Activated CD8-positive, alpha-beta memory T cell treated with anti-CD3 and anti-CD28 coated beads for 1 hour (primary cell): ENCODE measurements at regions not wholly inside any gene's neighbourhood (a gene's known extent, or its start where the extent isn't known, plus 50 kb on each side); places are given as distances from the start of the nearest gene placed in this dataset.
"Not testable (repeated sequence)": the region's sequence is repeated elsewhere in the genome, so short reads cannot be mapped to it uniquely, and the experiment has no call there.

ENCODE experiments used
- DNase-seq, 2 donors: peaks; one replicate each; pipeline ENCODE4 v3.0.0-alpha.2; 2020; ENCODE audit warnings: low read depth in 1 of 2; ENCODE audit errors: extremely low read depth in 1 of 2

DNA sequence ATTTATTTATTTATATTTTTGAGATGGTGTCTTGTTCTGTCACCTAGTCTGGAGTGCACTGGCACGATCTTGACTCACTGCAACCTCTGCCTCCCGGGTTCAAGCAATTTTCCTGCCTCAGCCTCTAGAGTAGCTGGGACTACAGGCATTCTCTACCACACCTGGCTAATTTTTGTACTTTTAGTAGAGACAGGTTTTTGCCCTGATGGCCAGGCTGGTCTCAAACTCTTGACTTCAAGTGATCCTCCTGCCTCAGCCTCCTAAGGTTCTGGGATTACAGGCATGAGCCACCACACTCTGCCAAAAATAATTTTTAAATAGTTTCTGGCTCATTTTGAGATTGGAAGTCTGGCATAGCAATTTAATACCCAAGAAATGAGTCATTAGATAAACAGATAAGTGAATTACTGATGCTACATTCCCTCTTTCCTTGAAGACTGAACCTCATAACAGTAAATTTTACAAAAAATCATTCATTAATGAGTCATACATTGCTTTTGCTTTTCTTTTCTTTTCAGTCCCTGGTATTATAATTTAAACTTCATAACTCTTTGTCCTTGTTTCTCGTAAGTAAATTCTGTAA is 881.6 kb upstream of the PIK3C3 start:
- no peak for DNase-seq

DNA sequence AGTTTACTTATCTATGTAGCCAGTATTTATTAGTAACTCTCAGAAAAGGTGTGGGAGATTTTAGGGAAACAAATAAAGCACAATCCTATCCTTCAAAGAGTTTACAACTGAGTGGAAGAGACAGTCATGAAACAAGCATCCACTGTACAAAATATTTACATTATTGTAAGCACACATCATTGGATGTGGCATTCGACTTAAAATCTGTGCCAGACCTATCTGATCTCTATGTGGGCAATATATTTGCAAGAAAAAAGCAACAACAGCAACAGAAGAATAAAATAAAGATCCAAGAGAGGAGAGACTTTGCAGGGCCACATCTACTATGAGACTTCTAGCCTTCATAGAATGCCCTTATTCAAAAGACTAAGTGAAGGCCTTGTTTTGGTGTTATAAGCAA is 882.1 kb upstream of the PIK3C3 start:
- DNase-seq = no peak

DNA sequence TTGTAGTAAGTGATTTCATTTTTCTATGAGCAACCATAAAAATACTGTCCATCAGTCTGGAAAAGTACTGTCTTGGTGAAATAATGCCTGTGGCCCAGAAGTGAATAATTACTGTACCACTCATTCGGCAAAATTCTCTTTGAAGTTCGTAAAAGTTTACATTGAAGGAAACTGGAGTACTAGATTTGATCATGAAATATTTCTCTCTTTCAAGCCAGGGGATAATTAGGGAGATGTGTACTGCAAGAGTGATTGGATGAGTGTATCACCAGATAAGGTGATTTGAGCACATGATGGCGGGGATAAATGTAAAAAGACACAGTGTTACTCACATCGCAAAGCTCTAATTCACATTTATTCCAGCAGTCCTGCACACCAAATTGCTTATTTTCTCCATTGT is 883.2 kb upstream of the PIK3C3 start:
- DNase-seq = no peak

DNA sequence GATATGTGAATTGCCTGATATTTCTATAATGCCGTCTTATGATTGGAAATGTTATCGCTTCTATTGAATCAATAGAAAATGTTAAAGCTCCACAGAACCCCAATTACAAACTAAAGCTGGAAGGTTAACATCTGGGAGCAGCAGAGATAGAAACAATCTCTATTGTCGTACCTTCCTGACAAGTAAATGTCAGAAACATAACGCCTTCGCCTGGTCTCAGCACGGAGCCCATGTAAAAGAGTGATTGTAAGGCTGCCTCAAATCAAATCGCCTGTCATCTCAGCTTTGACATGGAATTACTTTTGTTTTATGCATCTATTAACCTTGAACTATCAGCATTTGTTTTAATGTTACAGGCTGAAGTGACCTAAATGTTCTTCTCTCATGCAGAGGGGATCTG is 885.9 kb upstream of the PIK3C3 start:
- DNase-seq = no peak

DNA sequence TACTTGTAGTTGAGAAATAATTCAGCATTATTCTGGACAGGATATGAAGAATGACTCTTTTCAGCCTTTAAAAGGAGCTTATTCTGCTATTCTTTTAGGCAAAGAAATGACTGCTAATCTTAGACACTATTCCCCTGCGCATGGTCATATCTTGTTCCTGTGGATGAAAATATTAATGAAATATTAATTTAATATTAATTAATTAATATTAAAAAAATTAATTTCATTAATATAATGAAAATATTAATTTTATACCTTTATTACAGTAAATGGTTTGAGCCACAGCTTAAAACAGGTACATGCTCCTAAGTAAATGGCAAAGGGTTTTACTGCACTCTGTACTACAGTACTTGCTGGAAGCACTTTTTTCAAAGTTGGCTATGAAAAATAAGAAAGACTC is 890.1 kb upstream of the PIK3C3 start:
- DNase-seq = no peak

DNA sequence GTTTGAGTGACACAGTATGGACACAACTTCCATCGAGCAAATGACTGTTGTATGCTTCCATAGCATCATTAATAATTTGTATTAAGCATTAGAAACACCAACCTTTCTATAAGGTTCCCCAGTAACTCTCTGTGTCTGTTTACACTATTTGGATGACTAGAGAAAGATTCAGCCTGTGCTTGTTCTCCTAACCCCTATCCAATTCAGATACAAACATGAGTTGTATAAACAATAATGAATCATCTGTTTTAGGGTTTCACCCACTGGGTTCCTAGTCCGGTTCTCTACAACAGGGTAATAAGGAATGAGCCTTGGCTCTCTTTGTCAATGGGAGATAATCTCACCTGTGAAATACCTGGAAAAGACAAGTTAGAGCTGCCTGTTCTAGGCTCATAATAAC is 894.1 kb upstream of the PIK3C3 start:
- no peak for DNase-seq

DNA sequence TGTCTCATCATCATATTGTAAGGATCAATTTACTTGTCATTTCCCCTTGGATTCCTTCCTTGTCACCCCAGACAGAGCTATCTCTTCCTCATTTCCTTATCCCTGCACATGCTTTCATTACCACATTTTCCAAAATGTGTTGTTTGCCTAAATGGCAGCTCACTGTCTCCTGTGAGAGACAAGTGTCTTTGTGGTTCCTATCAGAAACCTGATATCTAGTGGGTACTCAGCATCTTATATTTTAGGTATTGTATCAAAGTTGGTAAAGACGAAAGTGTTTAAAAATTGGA is 896.0 kb upstream of the PIK3C3 start:
- no peak for DNase-seq

DNA sequence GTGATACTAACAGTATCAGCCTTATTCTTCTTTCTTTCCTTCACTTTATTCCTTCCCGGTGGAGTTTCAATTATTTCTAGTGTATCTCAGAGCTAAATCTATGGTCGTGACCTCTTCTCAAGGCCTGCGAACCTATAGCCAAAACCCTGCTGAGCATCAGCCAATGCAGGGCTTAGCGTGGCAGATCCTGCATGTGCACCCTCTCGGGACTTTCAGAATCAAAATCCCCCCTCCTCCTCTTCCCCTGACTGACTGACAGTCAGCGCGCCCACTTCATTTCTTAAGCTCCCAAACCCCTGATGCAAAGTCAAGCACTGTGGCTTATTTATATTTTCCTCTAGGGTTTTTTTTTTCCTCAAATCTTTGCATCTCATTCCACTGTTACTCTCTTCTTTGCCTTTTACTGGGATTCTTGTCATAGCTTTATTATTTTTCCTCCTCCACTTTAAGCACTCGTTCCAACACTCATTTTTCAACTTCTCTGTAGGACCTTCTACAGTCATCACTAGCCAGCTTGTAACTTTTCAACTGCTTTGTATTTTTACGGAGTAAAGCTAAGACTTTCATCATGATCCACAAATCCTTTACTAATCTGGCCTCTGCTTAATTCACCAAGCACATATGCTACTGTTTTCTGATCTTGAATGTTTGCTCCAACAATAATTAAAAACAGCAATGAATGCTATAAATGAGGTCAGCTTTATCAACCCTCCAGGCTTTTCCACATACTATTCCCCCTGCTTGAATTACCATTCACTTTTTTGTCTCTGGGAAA is 896.5 kb upstream of the PIK3C3 start:
- no peak for DNase-seq

DNA sequence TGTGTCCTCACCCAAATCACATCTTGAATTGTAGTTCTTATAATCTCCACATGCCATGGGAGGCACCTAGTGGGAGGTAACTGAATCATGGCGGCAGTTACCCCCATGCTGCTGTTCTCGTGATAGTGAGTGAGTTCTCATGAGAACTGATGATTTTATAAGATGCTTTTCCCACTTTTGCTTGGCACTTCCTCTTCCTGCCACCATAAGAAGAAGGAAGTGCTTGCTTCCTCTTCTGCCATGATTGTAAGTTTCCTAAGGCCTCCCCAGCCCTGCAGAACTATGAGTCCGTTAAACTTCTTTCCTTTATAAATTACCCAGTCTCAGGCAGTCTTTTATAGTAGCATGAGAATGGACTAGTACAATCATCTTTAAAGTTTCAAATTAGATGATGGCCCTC is 902.4 kb upstream of the PIK3C3 start:
- DNase-seq = no peak

DNA sequence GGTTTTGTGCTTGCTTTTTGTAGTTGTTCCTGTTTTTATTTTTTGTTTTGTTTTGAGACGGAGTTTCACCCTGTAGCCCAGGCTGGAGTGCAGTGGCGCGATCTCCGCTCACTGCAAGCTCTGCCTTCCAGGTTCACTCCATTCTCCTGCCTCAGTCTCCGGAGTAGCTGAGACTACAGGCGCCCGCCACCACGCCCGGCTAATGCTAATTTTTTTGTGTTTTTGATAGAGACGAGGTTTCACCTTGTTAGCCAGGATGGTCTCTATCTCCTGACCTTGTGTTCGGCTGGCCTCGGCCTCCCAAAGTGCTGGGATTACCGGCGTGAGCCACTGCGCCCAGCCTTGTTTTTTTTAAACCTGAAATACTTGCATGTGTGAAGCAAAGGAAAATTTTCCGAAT is 908.8 kb upstream of the PIK3C3 start:
- DNase-seq = not testable (repeated sequence)

DNA sequence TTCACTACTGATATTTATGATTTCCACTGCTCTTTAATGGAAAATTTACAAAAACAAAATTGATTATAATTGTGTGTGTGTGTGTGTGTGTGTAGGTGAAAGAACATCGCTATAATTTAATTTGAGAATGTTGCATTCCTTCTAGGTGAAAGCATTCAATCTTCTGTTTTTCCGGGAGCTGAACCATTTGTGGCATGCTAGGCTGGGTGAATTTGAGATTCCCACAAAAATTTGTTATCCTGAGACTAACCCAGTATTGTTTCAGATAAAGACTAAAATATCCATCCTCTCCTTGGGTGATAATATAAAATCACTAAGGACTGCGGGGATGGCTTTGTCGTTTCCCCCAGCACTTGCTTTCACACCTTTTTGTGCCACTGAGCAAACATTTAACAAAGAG is 911.2 kb upstream of the PIK3C3 start:
- no peak for DNase-seq

DNA sequence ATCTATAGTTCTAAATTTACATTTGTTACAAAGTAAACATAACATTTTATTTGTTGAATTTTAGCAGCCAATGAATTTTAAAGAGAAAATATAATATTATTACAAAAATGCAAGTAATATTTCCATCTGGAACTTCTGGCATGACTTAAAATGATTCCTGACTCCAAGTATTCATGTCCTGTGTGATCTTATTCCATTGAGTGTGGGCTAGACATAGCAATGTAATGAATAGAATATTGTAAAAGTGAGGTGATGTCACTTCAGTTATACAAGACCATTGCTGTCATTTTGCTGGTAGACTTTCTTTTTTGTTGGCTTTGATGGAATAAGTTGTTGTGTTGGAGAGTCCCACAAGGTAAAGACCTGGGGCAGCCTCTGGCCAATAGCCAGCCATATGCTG is 912.2 kb upstream of the PIK3C3 start:
- no peak for DNase-seq

DNA sequence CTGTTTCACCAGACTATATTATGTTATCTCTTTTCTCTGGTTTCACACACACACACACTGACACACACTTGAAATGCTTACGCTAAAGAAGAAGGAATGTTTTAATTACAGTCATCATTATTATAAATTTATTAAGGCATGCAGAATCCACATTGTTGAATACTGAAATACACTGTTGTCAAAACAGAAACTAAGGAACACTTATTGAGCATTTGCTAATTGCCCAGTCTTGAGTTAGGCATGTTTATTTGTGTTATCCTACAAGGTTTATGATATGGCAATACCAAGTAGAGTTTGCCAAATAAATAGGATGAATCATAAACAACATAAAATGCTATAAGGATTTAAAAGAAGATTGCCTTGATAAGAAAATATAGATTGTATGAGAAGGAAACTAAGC is 917.0 kb upstream of the PIK3C3 start:
- DNase-seq = no peak

DNA sequence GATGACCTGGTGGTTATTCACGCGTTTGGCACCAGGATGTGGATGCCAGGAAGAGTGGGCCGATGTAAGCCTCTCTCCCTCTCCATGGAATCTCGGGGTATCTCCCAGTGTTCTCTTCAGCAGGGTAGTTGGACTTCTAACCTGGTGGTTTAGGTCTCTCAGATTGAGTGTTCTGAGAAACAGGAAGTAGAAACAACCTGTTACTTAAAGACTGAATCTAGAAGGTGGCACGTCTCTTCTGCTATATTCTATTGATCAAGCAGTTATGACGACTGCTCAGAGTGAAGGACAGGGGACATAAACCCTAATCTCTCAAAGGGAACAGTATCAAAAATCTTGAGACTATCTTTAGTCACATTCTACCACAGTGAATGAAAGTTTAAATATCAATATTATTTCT is 918.7 kb upstream of the PIK3C3 start:
- DNase-seq = no peak

DNA sequence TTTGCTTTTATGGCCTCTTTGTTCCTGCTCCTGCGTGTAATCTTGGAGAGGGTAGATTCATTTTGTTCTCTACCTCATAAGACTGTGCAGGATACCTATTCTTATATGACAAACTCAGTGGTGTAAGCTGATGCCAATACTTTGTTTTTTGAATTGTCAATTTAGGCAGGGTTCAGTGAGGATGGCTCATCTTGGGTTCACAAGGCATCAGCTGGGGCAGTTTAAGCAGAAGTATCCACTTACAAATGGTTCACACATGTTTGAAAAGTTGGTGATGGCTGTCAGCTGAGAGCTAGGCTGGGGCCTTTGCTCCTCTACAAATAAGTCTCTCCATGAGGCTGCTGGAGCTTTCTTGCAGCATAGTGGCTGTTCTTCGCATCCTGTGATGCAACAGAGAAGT is 920.6 kb upstream of the PIK3C3 start:
- DNase-seq = no peak

DNA sequence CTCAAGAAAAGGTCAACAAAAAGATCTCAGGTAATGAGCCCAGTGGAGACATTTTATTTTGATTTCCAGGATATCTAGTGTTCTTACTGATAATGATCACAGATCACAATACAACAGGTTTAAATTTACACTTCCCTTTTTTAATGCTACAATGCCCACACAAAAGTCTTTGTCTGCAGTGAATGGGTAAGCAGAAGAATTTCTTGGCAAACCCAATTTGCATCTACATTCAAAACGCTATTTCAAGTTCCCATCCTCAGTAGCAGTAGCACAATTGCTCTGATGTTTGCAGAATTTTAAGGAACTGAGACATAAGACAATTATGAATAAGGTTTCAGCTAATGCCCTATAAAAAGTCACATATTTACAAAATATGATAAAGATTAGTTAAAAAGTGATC is 929.4 kb upstream of the PIK3C3 start:
- no peak for DNase-seq

DNA sequence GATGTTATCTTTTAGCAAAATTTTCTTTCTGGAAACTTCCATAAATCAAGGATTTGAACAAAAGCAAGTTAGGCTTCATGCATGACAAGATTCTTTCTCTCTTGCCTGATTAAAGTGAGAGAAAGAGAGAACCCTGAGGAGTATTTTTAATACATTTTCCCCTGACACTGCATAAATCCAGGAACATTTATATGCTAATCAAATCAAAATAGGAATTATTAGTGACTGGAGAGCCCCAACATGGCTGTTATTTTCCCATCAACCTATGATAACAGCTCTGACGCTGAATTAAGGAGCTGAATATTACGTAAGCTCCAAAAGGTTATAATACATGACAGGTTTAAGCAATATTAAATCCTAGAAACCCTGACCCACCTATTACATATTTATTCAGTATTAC is 930.2 kb upstream of the PIK3C3 start:
- no peak for DNase-seq

DNA sequence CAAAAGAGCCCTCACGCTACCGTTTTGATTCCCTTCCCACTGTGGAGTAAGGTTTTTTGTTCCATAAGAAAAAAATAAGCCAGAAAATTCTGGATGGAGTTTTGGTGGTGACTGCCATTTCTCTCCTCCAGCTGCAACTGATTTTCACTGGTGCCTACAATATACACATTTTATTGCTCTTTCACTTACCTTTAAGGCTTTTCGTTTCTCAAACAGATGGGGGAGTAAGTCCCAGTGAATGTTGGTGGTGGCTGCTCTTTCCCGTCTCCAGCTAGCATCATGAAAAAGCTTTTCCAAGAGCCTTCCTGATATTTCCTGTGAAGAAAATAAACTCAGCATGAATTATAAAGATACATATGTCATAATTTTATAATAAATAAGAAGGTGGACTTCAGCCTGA is 932.5 kb upstream of the PIK3C3 start:
- DNase-seq = no peak

DNA sequence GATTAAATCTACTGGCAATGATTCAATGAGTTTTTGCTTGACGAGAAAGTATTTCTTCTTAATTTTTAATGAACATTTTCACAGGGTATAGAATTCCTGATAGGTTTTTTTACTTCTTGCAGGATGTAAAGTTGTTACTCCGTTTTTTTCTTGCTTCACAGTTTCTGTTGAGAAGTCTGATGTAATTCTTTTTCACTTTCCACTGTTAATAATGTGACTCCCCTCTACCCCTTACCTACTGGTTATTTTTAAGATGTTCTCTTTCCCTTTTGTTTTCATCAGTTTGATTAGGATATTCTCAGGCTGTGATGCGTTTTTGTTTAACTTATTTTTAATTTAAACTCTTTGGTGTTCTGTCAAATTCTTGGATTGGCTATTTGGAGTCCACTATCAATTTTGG is 933.9 kb upstream of the PIK3C3 start:
- no peak for DNase-seq

DNA sequence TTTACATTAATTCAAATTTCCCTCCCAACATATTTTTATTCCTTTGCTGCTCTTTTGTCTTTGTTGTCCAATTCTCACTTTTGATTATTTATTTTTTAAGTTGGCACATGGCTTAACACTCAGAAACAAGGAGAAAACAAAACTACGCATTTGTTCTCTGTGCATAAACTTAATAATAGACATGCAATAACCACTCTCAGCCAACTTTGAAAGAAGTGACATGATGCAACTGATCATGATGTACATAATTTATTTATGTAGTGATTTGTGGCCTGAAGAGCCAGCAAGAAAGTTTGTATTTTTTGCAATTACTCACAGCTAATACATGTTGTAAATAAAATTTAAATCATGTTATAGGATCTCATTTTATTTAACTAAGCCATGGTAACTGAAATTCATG is 942.8 kb upstream of the PIK3C3 start:
- no peak for DNase-seq

DNA sequence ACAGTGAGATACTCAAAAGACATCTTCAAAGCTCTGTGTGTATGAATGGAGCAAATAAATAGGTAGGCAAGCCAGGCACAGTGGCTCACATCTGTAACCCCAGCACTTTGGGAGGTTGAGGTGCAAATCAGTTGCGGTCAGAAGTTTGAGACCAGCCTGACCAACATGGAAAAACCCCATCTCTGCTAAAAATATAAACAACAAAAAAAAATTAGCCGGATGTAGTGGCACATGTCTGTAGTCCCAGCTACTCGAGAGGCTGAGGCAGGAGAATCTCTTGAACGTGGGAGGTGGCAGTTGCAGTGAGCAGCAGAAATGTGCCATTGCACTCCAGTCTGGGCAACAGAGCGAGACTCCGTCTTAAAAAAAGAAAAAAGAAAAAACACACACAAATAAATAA is 945.1 kb upstream of the PIK3C3 start:
- DNase-seq = no peak

DNA sequence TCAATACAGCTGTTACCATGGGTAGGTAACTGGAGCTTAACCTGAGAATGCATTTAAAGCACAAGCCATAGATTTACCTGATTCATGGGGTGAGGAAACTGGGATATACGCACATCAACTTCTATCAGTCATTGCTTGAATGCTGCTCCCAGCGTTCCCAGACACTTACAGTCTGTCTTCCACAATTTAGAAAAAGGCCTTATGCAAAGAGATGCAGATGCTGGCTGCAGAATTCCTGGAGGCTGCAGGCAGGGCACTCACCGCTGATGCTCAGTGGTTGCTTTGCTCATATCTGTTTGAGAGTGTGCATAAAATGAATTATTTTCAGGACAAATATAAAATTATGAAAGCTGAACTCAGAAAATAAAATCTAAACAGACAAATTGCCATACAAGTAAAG is 950.7 kb upstream of the PIK3C3 start:
- DNase-seq = no peak

DNA sequence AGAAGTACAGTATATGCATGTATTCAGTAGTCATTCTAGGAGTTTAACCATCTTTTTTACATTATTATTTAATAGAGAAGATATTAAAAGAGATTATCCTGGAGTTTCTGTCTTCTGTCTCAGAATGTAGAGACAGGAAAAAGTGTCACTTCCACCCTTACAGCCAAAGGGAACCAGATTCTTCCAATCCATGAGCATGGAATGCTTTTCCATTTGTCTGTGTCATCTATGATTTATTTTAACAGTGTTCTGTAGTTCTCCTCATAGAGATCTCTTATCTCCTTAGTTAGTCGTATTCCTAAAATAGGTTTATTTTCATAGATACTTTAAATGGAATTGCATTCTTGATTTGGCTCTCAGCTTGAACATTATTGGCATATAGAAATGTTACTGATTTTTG is 959.5 kb upstream of the PIK3C3 start:
- DNase-seq = no peak
